ENCODE measurements at regions not wholly inside any gene's neighbourhood (a gene's known extent, or its start where the extent isn't known, plus 50 kb on each side); places are given as distances from the start of the nearest gene placed in this dataset.
"Not testable (repeated sequence)": the region's sequence is repeated elsewhere in the genome, so short reads cannot be mapped to it uniquely, and the experiment has no call there.

DNA sequence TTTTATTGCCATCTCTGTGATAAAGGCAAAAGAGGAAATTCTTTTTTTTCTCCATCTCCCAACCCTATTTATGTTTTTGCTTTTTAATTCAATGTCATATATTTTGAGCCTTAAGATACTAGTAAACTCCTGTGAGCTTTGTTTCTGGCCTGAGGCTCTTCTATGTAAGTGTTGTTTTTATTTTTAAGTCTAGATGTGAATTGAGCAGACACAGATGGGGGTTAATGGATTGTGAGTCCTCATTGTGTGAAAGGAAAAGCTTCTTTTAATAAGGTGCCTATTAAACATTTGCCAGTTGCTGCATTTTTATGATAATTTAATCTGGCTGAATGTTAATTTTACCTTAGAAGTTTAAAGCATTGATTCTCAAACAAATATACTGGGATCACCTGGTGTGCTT lies 2337.9 kb upstream of the RAG2 start:
- TF ChIP-seq, protein P1, sequence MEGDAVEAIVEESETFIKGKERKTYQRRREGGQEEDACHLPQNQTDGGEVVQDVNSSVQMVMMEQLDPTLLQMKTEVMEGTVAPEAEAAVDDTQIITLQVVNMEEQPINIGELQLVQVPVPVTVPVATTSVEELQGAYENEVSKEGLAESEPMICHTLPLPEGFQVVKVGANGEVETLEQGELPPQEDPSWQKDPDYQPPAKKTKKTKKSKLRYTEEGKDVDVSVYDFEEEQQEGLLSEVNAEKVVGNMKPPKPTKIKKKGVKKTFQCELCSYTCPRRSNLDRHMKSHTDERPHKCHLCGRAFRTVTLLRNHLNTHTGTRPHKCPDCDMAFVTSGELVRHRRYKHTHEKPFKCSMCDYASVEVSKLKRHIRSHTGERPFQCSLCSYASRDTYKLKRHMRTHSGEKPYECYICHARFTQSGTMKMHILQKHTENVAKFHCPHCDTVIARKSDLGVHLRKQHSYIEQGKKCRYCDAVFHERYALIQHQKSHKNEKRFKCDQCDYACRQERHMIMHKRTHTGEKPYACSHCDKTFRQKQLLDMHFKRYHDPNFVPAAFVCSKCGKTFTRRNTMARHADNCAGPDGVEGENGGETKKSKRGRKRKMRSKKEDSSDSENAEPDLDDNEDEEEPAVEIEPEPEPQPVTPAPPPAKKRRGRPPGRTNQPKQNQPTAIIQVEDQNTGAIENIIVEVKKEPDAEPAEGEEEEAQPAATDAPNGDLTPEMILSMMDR (IDR thresholded peaks at IDR 0.05; ENCODE audit: insufficient read depth, low read length, severe bottlenecking) = no peak

DNA sequence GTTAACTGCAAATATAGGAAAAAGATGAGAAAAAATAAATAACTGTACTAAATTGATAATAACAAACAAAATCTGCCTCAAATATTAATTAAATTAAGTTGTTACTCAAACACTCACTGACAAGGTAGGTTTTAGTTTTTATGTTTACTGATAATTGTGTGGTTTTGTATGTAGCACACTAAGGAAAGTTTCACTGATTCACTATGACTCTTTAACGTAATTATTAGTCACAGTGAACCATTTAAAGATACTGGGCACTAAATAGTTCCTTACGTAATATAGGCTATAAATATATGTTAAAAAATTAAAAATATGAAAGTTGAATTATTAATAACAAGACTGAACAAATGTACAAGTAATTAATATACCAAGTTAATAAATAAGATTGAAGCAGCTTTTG lies 2330.0 kb upstream of the RAG2 start:
- Histone ChIP-seq H3K4me3 (ENCODE audit: low read depth, low read length) (no peak overlapping the region), H3K36me3 (ENCODE audit: control insufficient read depth, insufficient read depth, low read length) (no peaks in the 10 kb centered on the region), H3K27me3 (ENCODE audit: control insufficient read depth, insufficient read depth, low read length) (no peaks in the 10 kb centered on the region)
- peak; percentile 21 for DNase-seq (ENCODE audit: low read depth)
- TF ChIP-seq, protein P1 (IDR thresholded peaks at IDR 0.05; ENCODE audit: insufficient read depth, low read length, severe bottlenecking) = no peak
- no peak for FAIRE-seq

More for the DNA sequence above, 2337.9 kb upstream of the RAG2 start:
- H3K36me3 ChIP-seq (ENCODE audit: control insufficient read depth, insufficient read depth, low read length) = no peaks in the 10 kb centered on the region
- FAIRE-seq (no peak), DNase-seq (ENCODE audit: low read depth) (no peak)
- no peaks in the 10 kb centered on the region for H3K27me3 ChIP-seq (ENCODE audit: control insufficient read depth, insufficient read depth, low read length)
- H3K4me3 ChIP-seq (ENCODE audit: low read depth, low read length) = no peak overlapping the region

DNA sequence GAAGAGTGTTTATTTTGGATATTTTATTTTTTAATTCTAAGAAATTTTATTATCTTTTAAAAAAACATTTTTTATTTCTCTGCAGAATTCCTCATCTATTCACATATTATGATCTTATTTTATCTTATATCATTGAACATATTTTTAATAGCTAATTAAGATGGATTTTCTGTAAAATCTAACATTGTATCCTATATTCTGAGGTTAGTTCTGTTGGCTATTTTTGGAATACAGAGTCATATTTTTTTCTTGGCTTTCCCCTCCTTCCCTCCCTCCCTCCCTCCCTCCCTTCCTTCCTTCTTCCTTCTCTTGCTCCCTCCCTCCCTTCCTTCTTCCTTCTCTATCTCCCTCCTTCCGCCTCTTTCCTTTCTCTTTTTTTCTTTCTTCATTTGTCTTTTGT lies 2326.6 kb upstream of the RAG2 start:
- DNase-seq (ENCODE audit: low read depth) = no peak
- FAIRE-seq = no peak
- H3K36me3 ChIP-seq (ENCODE audit: control insufficient read depth, insufficient read depth, low read length) = no peaks in the 10 kb centered on the region
- H3K4me3 ChIP-seq (ENCODE audit: low read depth, low read length) = no peak overlapping the region
- TF ChIP-seq, protein P1 (IDR thresholded peaks at IDR 0.05; ENCODE audit: insufficient read depth, low read length, severe bottlenecking) = no peak
- H3K27me3 ChIP-seq (ENCODE audit: control insufficient read depth, insufficient read depth, low read length) = no peaks in the 10 kb centered on the region

DNA sequence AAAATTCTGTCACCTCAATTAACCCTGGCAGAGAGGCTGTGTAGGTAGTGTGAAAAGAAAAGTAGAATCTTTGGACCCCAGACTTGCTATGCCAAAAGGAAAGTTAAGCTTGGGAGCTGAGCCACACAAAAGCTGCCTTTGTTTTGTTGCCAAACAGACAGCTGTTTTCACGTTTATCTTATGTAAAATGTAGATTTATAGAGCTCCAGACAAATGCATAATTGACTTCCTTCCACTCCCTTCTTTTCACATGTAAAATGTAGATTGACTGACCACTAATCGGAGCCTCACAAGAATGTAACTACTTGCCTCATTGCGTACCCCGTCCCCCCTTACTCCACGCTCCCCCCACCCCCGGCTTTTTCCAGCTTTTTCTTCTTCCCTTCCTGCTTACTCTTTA lies 2302.2 kb upstream of the RAG2 start:
- Histone ChIP-seq H3K4me3 (ENCODE audit: low read depth, low read length) (no peak overlapping the region), H3K36me3 (ENCODE audit: control insufficient read depth, insufficient read depth, low read length) (no peaks in the 10 kb centered on the region), H3K27me3 (ENCODE audit: control insufficient read depth, insufficient read depth, low read length) (no peaks in the 10 kb centered on the region)
- FAIRE-seq (no peak), DNase-seq (ENCODE audit: low read depth) (no peak)
- TF ChIP-seq, protein P1 (IDR thresholded peaks at IDR 0.05; ENCODE audit: insufficient read depth, low read length, severe bottlenecking) = no peak

DNA sequence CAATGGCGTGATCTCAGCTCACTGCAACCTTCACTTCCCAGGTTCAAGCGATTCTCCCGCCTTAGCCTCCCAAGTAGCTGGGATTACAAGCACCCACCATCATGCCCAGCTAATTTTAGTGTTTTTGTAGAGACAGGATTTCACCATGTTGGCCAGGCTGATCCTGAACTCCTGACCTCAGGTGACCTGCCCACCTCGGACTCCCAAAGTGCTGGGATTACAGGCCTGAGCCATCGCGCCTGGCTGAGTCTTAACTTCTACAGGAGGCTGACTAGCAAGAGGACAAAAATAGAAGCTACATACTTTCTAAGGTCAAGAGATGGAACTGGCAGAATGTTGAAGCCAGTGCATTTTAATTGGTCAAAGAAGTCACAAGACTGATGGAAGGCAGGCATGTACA lies 2296.2 kb upstream of the RAG2 start:
- H3K4me3 ChIP-seq (ENCODE audit: low read depth, low read length); H3K36me3 ChIP-seq (ENCODE audit: control insufficient read depth, insufficient read depth, low read length); DNase-seq (ENCODE audit: low read depth); FAIRE-seq; H3K27me3 ChIP-seq (ENCODE audit: control insufficient read depth, insufficient read depth, low read length): not testable (repeated sequence)

DNA sequence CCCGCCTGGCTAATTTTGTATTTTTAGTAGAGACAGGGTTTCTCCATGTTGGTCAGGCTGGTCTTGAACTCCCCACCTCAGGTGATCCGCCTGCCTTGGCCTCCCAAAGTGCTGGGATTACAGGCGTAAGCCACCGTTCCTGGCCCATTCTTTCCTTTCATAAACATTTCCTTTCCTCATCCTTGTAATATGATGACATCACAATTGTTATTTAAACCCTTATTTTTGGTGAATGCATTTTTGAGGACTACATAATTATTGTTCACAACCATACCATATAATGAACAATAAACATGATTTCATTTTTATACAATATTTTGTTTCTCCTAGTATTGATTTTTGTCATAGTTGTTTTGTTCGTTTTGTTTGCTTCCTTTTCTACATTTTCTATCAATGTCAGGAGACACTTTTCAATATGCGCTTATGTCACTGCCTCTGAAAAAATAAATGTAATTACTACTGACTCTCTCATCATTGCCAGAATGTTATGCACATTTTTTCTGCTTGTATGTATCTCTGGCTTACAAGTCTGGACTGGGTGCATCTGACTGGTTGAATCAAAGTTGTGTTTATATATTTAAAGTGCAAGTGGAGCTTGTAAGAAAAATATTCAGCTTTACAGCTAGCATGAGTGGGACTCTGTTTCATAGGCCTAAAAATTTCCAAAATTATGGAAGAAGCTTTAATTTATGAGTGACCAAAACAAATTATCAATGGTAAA lies 2286.3 kb upstream of the RAG2 start:
- TF ChIP-seq, protein P1 (IDR thresholded peaks at IDR 0.05; ENCODE audit: insufficient read depth, low read length, severe bottlenecking) = no peak
- H3K27me3 ChIP-seq (ENCODE audit: control insufficient read depth, insufficient read depth, low read length) = no peaks in the 10 kb centered on the region
- no peak overlapping the region for H3K4me3 ChIP-seq (ENCODE audit: low read depth, low read length)
- H3K36me3 ChIP-seq (ENCODE audit: control insufficient read depth, insufficient read depth, low read length) = no peaks in the 10 kb centered on the region
- FAIRE-seq (no peak), DNase-seq (ENCODE audit: low read depth) (no peak)

Measured in bronchial epithelial cell (primary cell).